Mammary epithelial cell (primary cell): ENCODE measurements at regions not wholly inside any gene's neighbourhood (a gene's known extent, or its start where the extent isn't known, plus 50 kb on each side); places are given as distances from the start of the nearest gene placed in this dataset.

Experiments
- CTCF ChIP-seq, 2 donors: IDR thresholded peaks in 1 of 2; conservative IDR thresholded peaks in 1 of 2; 2 replicates each; pipeline ENCODE4 v1.5.1; 2011 to 2012; ENCODE audit warnings: inconsistent platforms in 2 of 2, low read length in 2 of 2, mild to moderate bottlenecking in 2 of 2, control low read depth in 1 of 2, low read depth in 1 of 2; ENCODE audit not compliant: insufficient read depth in 1 of 2; ENCODE audit errors: extremely low read depth in 1 of 2
- EZH2 ChIP-seq: IDR thresholded peaks from 2 replicates; pipeline ENCODE4 v1.6.1; 2012; ENCODE audit warnings: low read length, inconsistent platforms, borderline replicate concordance

- TF ChIP-seq EZH2 (no peak), CTCF (conservative IDR thresholded peaks at IDR 0.05 in 1 of 2, IDR thresholded peaks at IDR 0.05 in 1 of 2; ENCODE audit: extremely low read depth in 1 of 2, insufficient read depth in 1 of 2, low read depth in 1 of 2, low read length in 2 of 2) (no peak)
Observed at GRCh38 chr18:75504469-75504868, 77.0 kb upstream of the SMIM21 start.
